PC-3 (cell line): ENCODE measurements at regions not wholly inside any gene's neighbourhood (a gene's known extent, or its start where the extent isn't known, plus 50 kb on each side); places are given as distances from the start of the nearest gene placed in this dataset.

Experiments used
- EZH2 ChIP-seq: fragments of 300-600 bp; sonication (generic); IDR thresholded peaks from one replicate; pipeline ENCODE4 v1.6.1; 2017; ENCODE audit warnings: antibody characterized with exemption, mild to moderate bottlenecking, low read length; ENCODE audit not compliant: unreplicated experiment
- EZH2phosphoT487 ChIP-seq: fragments of 300-600 bp; sonication (generic); IDR thresholded peaks from 2 replicates; pipeline ENCODE4 v1.6.1; 2018; ENCODE audit warnings: mild to moderate bottlenecking, antibody characterized with exemption, low read length, borderline replicate concordance
- TF ChIP-seq, protein P1 (sequence below): fragments of 300-600 bp; sonication (generic); conservative IDR thresholded peaks from 2 replicates; pipeline ENCODE4 v1.5.1; 2017; ENCODE audit warnings: antibody characterized with exemption, low read depth, mild to moderate bottlenecking, low read length

GRCh38 chr21:27425574-27425973 lies 458.7 kb upstream of the ADAMTS5 start:
- TF ChIP-seq EZH2 = no peak
- TF ChIP-seq, protein P1, sequence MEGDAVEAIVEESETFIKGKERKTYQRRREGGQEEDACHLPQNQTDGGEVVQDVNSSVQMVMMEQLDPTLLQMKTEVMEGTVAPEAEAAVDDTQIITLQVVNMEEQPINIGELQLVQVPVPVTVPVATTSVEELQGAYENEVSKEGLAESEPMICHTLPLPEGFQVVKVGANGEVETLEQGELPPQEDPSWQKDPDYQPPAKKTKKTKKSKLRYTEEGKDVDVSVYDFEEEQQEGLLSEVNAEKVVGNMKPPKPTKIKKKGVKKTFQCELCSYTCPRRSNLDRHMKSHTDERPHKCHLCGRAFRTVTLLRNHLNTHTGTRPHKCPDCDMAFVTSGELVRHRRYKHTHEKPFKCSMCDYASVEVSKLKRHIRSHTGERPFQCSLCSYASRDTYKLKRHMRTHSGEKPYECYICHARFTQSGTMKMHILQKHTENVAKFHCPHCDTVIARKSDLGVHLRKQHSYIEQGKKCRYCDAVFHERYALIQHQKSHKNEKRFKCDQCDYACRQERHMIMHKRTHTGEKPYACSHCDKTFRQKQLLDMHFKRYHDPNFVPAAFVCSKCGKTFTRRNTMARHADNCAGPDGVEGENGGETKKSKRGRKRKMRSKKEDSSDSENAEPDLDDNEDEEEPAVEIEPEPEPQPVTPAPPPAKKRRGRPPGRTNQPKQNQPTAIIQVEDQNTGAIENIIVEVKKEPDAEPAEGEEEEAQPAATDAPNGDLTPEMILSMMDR = no peak
- no peak for TF ChIP-seq EZH2phosphoT487
